ENCODE measurements at regions not wholly inside any gene's neighbourhood (a gene's known extent, or its start where the extent isn't known, plus 50 kb on each side); places are given as distances from the start of the nearest gene placed in this dataset.

DNA sequence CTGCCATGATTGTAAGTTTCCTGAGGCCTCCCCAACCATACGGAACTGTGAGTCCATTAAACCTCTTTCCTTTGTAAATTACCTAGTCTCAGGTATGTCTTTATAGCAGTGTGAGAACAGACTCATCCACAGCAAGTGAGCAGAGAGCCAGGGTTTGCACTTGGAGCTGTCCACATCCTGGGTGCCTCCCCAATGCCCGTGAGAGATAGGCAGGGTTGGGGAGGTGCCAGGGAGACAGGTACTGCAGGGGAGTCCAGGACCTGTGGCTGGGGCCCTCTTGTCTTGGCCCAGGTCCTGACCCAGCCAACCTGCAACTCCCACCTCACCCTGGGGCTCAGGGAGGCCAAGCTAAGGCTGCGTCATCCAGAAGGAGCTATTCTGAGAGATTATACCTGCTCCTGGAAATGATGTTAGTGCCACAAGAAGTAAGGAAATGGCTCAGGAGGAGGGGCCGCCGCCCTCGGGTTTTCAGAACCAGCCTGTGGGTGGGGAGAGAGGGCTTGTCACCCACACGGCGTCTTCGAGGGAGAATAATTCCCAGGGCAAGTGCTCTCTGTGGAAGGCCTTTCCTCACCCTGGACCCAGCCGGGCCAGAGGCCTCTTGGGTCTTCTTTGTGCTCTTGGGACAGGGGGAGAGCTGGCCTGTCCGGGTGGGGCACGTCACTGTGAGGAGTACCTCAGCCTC is 66.5 kb downstream of the ADRA2C start:
- peaks cover 0 to 6% (median 5%) of the 10 kb centered on the region in 4 donors for H3K4me1 ChIP-seq
- H3K9me3 ChIP-seq, result no peaks in the 10 kb centered on the region
- WGBS, 2 donors, result 75 to 79% methylated on average over 12 of the region's 12 CpGs
- no peak for DNase-seq
- no peak overlapping the region for H3K4me3 ChIP-seq
- intact Hi-C loops (cut with DNase I), result no loop called here
- peaks cover 0 to 42% (median 27%) of the 10 kb centered on the region in 3 donors for H3K27me3 ChIP-seq
- H3K36me3 ChIP-seq, result no peaks in the 10 kb centered on the region
- TF ChIP-seq, protein P1, sequence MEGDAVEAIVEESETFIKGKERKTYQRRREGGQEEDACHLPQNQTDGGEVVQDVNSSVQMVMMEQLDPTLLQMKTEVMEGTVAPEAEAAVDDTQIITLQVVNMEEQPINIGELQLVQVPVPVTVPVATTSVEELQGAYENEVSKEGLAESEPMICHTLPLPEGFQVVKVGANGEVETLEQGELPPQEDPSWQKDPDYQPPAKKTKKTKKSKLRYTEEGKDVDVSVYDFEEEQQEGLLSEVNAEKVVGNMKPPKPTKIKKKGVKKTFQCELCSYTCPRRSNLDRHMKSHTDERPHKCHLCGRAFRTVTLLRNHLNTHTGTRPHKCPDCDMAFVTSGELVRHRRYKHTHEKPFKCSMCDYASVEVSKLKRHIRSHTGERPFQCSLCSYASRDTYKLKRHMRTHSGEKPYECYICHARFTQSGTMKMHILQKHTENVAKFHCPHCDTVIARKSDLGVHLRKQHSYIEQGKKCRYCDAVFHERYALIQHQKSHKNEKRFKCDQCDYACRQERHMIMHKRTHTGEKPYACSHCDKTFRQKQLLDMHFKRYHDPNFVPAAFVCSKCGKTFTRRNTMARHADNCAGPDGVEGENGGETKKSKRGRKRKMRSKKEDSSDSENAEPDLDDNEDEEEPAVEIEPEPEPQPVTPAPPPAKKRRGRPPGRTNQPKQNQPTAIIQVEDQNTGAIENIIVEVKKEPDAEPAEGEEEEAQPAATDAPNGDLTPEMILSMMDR (IDR thresholded peaks at IDR 0.05), result no peak
- TF ChIP-seq POLR2AphosphoS5 (IDR thresholded peaks at IDR 0.05) (no peak), EP300 (IDR thresholded peaks at IDR 0.05) (no peak)
- H3K27ac ChIP-seq, result no peak overlapping the region

DNA sequence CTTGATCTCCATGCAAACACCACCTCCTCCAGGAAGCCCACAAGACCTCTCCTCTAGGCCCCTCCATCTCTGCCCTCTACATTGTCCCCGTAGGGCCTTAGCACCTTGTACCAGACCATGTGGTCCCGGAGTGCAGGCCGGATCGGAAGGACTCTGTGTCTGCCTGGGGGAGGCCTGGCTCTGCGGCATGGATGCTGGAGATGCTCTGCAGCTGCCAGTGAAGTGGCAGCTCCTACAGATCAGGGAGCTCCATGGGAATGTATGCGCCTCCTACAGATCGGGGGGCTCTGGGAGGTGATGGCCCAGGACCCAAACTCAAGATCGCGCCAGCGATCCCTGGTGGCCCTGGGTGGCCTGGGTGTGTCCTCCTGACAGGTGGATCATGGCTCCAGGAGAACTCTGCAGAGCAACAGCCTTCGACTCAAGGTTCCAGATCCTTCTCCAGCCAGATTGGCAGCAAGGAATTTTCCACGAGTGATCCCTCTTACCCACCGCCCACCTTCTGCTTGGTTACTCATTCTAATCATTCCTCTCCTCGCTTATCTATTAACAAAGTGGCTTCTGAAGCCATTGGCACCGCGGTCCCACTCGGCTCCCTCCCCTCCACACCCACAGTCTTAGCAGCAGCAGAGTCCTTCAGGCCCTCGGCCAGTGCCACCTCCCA is 67.3 kb downstream of the ADRA2C start:
- Histone ChIP-seq H3K27me3 (peaks cover 0 to 42% (median 27%) of the 10 kb centered on the region in 3 donors), H3K27ac (no peak overlapping the region), H3K4me1 (no peaks in the 10 kb centered on the region), H3K9me3 (no peaks in the 10 kb centered on the region), H3K4me3 (no peak overlapping the region), H3K36me3 (no peaks in the 10 kb centered on the region)
- TF ChIP-seq, protein P1 (IDR thresholded peaks at IDR 0.05), result no peak
- TF ChIP-seq POLR2AphosphoS5 (IDR thresholded peaks at IDR 0.05) (no peak), POLR2A (IDR thresholded peaks at IDR 0.05) (no peak), EP300 (IDR thresholded peaks at IDR 0.05) (no peak)
- 88 to 91% methylated on average over 18 of the region's 18 CpGs for WGBS, 2 donors
- intact Hi-C loops (cut with DNase I), result no loop called here
- no peak for DNase-seq

DNA sequence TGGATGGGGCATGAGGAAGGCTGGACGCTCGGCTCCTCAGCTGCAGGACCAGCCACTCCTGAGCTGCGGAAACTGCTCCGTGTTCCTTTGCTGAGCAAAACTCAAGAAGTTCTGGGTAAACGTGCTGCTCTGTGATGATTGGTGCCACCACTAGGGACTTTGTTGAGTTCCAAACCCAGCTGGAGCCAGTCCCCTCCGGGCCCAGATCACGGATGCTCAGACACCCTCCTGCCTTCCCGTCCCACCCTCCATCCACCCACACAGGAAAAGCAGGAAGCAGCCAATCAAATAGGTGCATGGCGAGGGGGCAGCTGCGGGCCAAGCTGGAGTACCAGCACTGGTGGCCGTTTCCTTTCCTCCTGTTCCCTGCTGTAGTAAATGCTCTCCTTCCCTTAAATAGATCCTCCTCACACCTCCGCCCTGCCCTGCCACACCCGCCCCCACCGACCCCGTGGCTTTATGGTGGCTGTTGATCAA is 68.0 kb downstream of the ADRA2C start:
- Histone ChIP-seq H3K4me1 (no peaks in the 10 kb centered on the region), H3K27me3 (peaks cover 0 to 42% (median 27%) of the 10 kb centered on the region in 3 donors), H3K9me3 (no peaks in the 10 kb centered on the region), H3K36me3 (no peaks in the 10 kb centered on the region), H3K4me3 (no peak overlapping the region), H3K27ac (no peak overlapping the region)
- WGBS, 2 donors, result 21 to 27% methylated on average over 15 of the region's 15 CpGs
- TF ChIP-seq POLR2AphosphoS5 (IDR thresholded peaks at IDR 0.05) (no peak), POLR2A (IDR thresholded peaks at IDR 0.05) (no peak), EP300 (IDR thresholded peaks at IDR 0.05) (no peak)
- TF ChIP-seq, protein P1 (IDR thresholded peaks at IDR 0.05), result no peak
- intact Hi-C loops (cut with DNase I), result no loop called here
- DNase-seq, result no peak

DNA sequence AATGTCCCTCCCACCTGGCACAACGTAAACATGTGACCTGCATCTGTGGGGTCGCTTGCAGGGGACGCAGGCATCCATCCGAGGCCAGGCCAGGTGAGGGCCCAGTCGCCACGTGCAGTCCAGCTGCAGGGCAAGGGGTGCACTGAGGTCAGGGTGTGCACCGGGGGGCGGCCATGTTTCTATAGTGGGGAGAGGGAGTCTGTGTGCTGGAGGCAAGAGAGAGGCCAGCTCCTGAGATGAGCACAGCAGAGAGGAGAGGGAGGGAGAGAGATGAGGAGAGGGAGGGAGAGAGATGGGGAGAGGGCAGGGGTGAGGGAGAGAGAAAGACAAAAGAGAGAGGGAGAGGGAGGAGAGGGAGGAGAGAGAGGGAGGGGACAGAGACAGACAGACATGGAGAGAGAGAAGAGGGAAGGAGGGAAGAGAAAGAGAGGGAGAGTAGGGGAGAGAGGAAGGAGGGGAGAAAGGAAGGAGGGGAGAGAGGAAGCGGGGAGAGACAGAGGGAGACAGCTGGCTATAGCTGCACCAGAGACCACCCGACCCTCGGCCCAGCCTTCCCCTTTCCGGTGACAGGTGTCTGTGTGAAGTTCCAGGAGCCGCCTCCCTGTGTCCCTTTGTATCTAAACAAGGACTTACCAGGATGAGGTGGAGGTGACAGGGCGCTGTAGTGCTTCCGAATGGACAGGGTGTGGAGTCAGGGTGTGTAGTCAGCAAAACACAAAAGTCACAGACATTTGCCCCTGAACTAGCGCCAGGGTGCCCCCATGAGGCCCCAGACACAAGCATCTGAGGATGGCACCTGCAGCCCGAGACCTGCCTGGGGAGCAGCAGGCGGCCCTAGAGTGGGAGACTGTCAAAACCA is 68.7 kb downstream of the ADRA2C start:
- Histone ChIP-seq H3K9me3 (no peaks in the 10 kb centered on the region), H3K27me3 (peaks cover 0 to 42% (median 27%) of the 10 kb centered on the region in 3 donors), H3K36me3 (no peaks in the 10 kb centered on the region), H3K27ac (no peak overlapping the region), H3K4me1 (no peaks in the 10 kb centered on the region), H3K4me3 (no peak overlapping the region)
- DNase-seq, result no peak
- intact Hi-C loops (cut with DNase I), result no loop called here
- 31 to 36% methylated on average over 18 of the region's 18 CpGs for WGBS, 2 donors
- TF ChIP-seq, protein P1 (IDR thresholded peaks at IDR 0.05), result no peak
- TF ChIP-seq POLR2A (IDR thresholded peaks at IDR 0.05) (no peak), POLR2AphosphoS5 (IDR thresholded peaks at IDR 0.05) (no peak)
